DND-41 (cell line): ENCODE measurements at regions not wholly inside any gene's neighbourhood (a gene's known extent, or its start where the extent isn't known, plus 50 kb on each side); places are given as distances from the start of the nearest gene placed in this dataset.

Experiments
- ATAC-seq: fragments of 200-7000 bp; cut with Tn5 transposase; 3 replicates; pipeline ENCODE4 v1.9.1; 2021; ENCODE audit warnings: low read depth; ENCODE audit not compliant: insufficient read depth
- DNase-seq: peaks from one replicate; pipeline ENCODE4 v3.0.0-alpha.2; 2020
- H2AFZ ChIP-seq: 2 replicates; pipeline ENCODE4 v1.6.0; 2012; ENCODE audit warnings: low read depth, low read length
- H3K27ac ChIP-seq: 2 replicates; pipeline ENCODE4 v1.5.1; 2012; ENCODE audit warnings: low read length, inconsistent platforms
- H3K27me3 ChIP-seq: fragments of 200-600 bp; sonication (generic); 2 replicates; pipeline ENCODE4 v1.6.0; 2012; ENCODE audit warnings: low read length, mild to moderate bottlenecking, inconsistent platforms; ENCODE audit not compliant: insufficient read depth, poor library complexity
- H3K36me3 ChIP-seq: 2 replicates; pipeline ENCODE4 v1.5.1; 2012; ENCODE audit warnings: low read length, inconsistent platforms; ENCODE audit not compliant: insufficient read depth
- H3K4me1 ChIP-seq: 2 replicates; pipeline ENCODE4 v1.5.1; 2012; ENCODE audit warnings: mild to moderate bottlenecking, low read length; ENCODE audit not compliant: insufficient read depth
- H3K4me2 ChIP-seq: 2 replicates; pipeline ENCODE4 v1.6.0; 2012; ENCODE audit warnings: mild to moderate bottlenecking, moderate library complexity, low read length, inconsistent platforms; ENCODE audit not compliant: insufficient read depth
- H3K4me3 ChIP-seq, 2 experiments: fragments of 200-600 bp in 1 of 2; shearing (Covaris generic) in 1 of 2; 2 replicates each; pipeline ENCODE4 v1.5.1; 2012 to 2016; ENCODE audit warnings: inconsistent platforms in 2 of 2, low read length in 2 of 2, mild to moderate bottlenecking in 2 of 2, low read depth in 1 of 2, moderate library complexity in 1 of 2
- H3K79me2 ChIP-seq: 2 replicates; pipeline ENCODE4 v1.6.0; 2012; ENCODE audit warnings: low read length, inconsistent platforms; ENCODE audit not compliant: insufficient read depth
- H3K9ac ChIP-seq: 2 replicates; pipeline ENCODE4 v1.6.0; 2012; ENCODE audit warnings: low read depth, mild to moderate bottlenecking, inconsistent platforms, low read length, moderate library complexity
- H3K9me3 ChIP-seq: 2 replicates; pipeline ENCODE4 v1.5.1; 2012; ENCODE audit warnings: low read length, moderate library complexity, mild to moderate bottlenecking, inconsistent platforms; ENCODE audit not compliant: insufficient read depth, severe bottlenecking
- H4K20me1 ChIP-seq: 2 replicates; pipeline ENCODE4 v1.6.0; 2012; ENCODE audit warnings: low read length; ENCODE audit not compliant: insufficient read depth
- CTCF ChIP-seq: IDR thresholded peaks from 2 replicates; pipeline ENCODE4 v1.5.1; 2012; ENCODE audit warnings: borderline replicate concordance, low read length, moderate library complexity, mild to moderate bottlenecking; ENCODE audit not compliant: poor library complexity, severe bottlenecking; ENCODE audit errors: extremely low read depth
- EZH2 ChIP-seq: IDR thresholded peaks from 3 replicates; pipeline ENCODE4 v1.6.1; 2012; ENCODE audit warnings: borderline replicate concordance, low read depth, mild to moderate bottlenecking, moderate library complexity, low read length, inconsistent platforms; ENCODE audit not compliant: severe bottlenecking

- Histone ChIP-seq H3K9ac (no peak overlapping the region), H3K9me3 (no peaks in the 10 kb centered on the region), H3K27ac (no peak overlapping the region), H4K20me1 (no peaks in the 10 kb centered on the region), H3K4me1 (no peaks in the 10 kb centered on the region), H2AFZ (no peak overlapping the region), H3K36me3 (no peaks in the 10 kb centered on the region), H3K4me3 (no peak overlapping the region), H3K27me3 (no peaks in the 10 kb centered on the region), H3K4me2 (no peak overlapping the region), H3K79me2 (no peaks in the 10 kb centered on the region)
- ATAC-seq (no peak), DNase-seq (no peak)
- TF ChIP-seq EZH2 (no peak), CTCF (no peak)
Measured at GRCh38 chr9:108553111-108553635, 302.6 kb downstream of the ACTL7B start.

GRCh38 chr9:108552459-108553040 lies 303.2 kb downstream of the ACTL7B start:
- Histone ChIP-seq H3K4me3 (no peak overlapping the region), H3K27me3 (no peaks in the 10 kb centered on the region), H4K20me1 (no peaks in the 10 kb centered on the region), H3K4me2 (no peak overlapping the region), H2AFZ (no peak overlapping the region), H3K4me1 (no peaks in the 10 kb centered on the region), H3K36me3 (no peaks in the 10 kb centered on the region), H3K9ac (no peak overlapping the region), H3K9me3 (no peaks in the 10 kb centered on the region), H3K79me2 (no peaks in the 10 kb centered on the region), H3K27ac (no peak overlapping the region)
- TF ChIP-seq EZH2 (no peak), CTCF (no peak)
- DNase-seq (no peak), ATAC-seq (no peak)

GRCh38 chr9:108551030-108551841 lies 304.6 kb downstream of the ACTL7B start:
- TF ChIP-seq EZH2, result no peak
- TF ChIP-seq CTCF, result no peak
- Histone ChIP-seq H3K9me3 (no peaks in the 10 kb centered on the region), H3K27me3 (no peaks in the 10 kb centered on the region), H3K36me3 (no peaks in the 10 kb centered on the region), H3K27ac (no peak overlapping the region), H3K79me2 (no peaks in the 10 kb centered on the region), H3K4me1 (no peaks in the 10 kb centered on the region), H4K20me1 (no peaks in the 10 kb centered on the region), H3K4me2 (no peak overlapping the region), H3K9ac (no peak overlapping the region), H3K4me3 (no peak overlapping the region), H2AFZ (no peak overlapping the region)
- ATAC-seq (no peak), DNase-seq (no peak)
